Mononuclear cell (primary cell): ENCODE measurements at regions not wholly inside any gene's neighbourhood (a gene's known extent, or its start where the extent isn't known, plus 50 kb on each side); places are given as distances from the start of the nearest gene placed in this dataset.

Source experiments
- H3K27me3 ChIP-seq: 2 replicates; pipeline ENCODE4 v1.6.0; 2011; ENCODE audit warnings: low read length, control low read depth; ENCODE audit not compliant: insufficient read depth
- H3K4me1 ChIP-seq: 2 replicates; pipeline ENCODE4 v1.5.1; 2011; ENCODE audit warnings: mild to moderate bottlenecking, low read length, control low read depth; ENCODE audit not compliant: insufficient read depth
- H3K4me3 ChIP-seq: 2 replicates; pipeline ENCODE4 v1.5.1; 2011; ENCODE audit warnings: mild to moderate bottlenecking, low read length, moderate library complexity
- H3K9me3 ChIP-seq: 2 replicates; pipeline ENCODE4 v1.5.1; 2011; ENCODE audit warnings: low read depth, mild to moderate bottlenecking, control low read depth, low read length

DNA sequence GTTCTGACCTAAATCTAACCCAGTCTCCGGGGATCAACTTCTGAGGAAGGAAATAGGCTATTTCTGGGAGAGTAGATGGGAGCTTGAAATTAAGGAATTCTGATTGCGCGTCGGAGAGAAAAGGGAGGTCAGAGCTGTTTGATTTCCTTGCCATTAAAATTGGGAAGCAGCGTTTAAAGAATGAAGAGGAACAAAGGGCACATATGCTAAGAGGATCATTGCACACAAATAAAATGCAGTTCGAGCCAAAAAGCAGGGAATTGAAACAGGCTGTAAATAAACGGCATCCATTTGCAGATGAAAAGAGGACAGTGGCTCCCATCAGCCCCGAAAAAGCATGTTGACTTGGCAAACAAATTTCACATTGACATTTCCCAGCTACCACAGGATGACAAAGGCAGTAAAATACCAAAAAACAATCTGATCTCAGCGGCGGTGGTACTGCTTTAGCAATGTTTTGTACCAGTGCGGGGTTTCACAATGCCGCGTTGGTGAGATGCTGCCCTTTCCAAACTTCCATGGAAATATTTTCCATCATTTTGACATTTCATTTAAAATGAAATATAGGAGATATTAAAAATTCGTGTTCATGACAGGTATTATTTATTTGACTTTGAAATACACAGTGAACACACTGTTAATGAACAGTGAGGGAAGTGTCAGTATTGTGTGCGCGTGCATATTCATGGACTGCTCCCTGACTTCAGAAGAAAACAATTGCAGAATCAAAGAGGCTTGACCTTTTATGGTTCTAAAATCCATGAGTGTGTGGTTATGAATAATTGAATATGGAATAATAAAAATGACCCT lies 108.8 kb downstream of the SQOR start:
- no peaks in the 10 kb centered on the region for H3K4me1 ChIP-seq
- no peaks in the 10 kb centered on the region for H3K27me3 ChIP-seq
- no peaks in the 10 kb centered on the region for H3K9me3 ChIP-seq
- H3K4me3 ChIP-seq = no peak overlapping the region

DNA sequence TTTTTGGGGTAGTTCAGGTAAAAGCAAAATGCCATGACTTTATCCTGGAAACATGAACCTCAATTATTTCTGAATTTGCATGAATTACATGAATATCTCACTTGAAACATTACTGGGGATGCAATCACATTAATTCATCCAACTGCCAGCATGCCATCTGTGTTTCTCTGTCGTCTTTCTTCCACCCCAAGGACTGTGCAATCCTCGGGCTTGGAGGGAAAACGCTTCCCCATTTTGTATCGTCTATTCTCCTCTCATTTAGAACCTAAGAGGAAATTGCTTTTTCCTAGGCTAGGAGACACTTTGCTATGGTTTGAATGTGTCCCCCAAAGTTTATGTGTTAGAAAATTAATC lies 109.4 kb downstream of the SQOR start:
- Histone ChIP-seq H3K27me3 (no peaks in the 10 kb centered on the region), H3K9me3 (no peaks in the 10 kb centered on the region), H3K4me1 (no peaks in the 10 kb centered on the region)

DNA sequence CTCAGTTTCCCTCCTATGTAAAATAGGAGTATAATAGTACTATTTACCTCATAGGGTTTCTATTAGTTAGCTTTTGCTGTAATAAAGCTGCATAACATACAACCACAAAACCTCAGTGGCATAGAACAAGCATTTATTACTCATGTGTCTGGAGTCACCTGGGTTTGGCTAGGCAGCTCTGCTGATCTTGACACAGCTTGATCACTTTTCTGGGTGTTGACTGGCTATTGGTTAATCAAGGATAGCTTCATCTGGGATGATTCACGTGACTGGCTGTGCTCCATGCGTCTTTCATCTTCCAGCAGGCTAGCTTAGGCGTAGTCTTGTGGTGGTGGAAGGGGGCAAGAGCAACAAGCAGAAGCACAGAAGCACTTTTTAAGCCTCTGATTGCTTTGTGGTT lies 112.6 kb downstream of the SQOR start:
- Histone ChIP-seq H3K4me3 (no peak overlapping the region), H3K27me3 (no peaks in the 10 kb centered on the region), H3K9me3 (no peaks in the 10 kb centered on the region), H3K4me1 (no peaks in the 10 kb centered on the region)

More for the DNA sequence above, 109.4 kb downstream of the SQOR start:
- no peak overlapping the region for H3K4me3 ChIP-seq

DNA sequence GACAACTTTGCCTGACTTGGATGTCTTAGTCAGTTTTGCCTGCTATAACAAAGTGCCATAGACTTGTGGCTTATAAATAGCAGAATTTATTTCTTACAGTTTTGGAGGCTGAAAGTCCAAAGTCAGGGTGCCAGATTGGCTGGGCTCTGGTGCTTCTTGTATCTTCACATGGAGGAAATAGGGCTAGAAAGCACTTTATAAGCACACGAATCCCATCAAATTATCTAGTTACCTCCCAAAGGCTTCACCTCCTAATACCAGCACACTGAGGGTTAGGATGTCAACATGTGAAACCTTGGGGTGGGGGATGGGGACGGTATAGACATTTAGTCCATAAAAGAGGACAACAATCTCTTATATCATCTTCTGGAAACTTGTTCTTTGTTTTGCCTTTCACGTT lies 116.8 kb downstream of the SQOR start:
- Histone ChIP-seq H3K4me3 (no peak overlapping the region), H3K4me1 (no peaks in the 10 kb centered on the region), H3K9me3 (no peaks in the 10 kb centered on the region), H3K27me3 (no peaks in the 10 kb centered on the region)

- no peaks in the 10 kb centered on the region for H3K27me3 ChIP-seq
- H3K9me3 ChIP-seq = no peaks in the 10 kb centered on the region
- no peaks in the 10 kb centered on the region for H3K4me1 ChIP-seq
Observed at GRCh38 chr15:45759936-45760335, 125.1 kb downstream of the SQOR start.

GRCh38 chr15:45762726-45763125 lies 127.9 kb downstream of the SQOR start:
- Histone ChIP-seq H3K9me3 (no peaks in the 10 kb centered on the region), H3K4me1 (no peaks in the 10 kb centered on the region), H3K4me3 (no peak overlapping the region), H3K27me3 (no peaks in the 10 kb centered on the region)

More at GRCh38 chr15:45759936-45760335, 125.1 kb downstream of the SQOR start:
- H3K4me3 ChIP-seq = no peak overlapping the region

DNA sequence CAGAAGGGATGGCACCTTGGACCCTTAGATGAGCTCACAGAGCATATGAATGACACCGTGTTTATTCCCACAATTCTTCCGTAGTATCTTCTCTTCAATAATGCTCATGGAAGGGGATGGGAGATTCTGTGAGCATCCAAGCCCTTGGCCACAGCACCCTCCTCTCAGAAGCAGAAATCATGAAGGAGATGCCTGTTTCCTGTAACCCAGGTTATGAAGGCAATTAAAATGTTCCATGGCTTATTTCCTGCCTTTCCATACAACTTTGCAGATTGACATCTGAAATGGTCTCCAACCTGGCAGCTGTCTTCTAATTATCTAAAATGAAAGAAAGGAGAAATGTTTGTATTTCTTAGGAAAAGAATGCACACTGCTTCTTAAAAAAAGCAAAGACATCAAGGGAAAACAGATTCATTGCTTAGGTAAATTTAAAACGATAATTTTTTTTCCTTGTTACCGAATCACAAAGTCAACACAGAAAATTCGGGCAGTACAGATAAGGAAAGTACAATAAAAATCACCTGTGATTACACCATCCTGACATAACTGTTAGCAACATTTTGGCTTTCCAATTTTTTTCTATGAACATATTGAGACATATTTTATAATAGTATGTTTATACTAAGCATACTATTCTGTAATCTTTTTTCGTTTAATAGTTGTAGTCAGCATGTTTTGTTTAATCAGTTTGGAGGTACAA lies 128.5 kb downstream of the SQOR start:
- no peaks in the 10 kb centered on the region for H3K9me3 ChIP-seq

DNA sequence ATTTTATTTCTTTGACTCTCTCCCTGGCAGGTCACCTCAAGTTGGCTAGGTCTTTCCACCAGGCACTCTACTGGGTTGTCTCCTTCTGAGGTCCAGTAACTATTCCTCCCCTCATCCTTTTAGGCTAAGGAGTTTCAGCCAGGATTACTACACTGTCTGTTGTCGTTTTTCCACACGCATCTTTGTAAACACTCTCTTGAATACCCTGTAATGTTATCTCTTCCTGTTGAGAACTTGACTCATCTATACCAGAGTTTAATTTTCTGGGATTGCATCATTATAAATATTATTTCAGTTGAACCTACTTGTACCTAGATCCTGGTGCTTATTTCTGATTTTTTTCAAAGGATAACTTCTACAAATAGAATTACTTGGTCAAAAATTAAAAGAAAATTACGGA lies 138.3 kb downstream of the SQOR start:
- Histone ChIP-seq H3K9me3 (no peaks in the 10 kb centered on the region), H3K4me3 (no peak overlapping the region), H3K4me1 (no peaks in the 10 kb centered on the region), H3K27me3 (no peaks in the 10 kb centered on the region)

More for the DNA sequence above, 128.5 kb downstream of the SQOR start:
- Histone ChIP-seq H3K4me1 (no peaks in the 10 kb centered on the region), H3K4me3 (no peak overlapping the region), H3K27me3 (no peaks in the 10 kb centered on the region)

GRCh38 chr15:45776772-45777171 lies 141.9 kb downstream of the SQOR start:
- no peaks in the 10 kb centered on the region for H3K27me3 ChIP-seq
- no peak overlapping the region for H3K4me3 ChIP-seq
- H3K4me1 ChIP-seq = no peaks in the 10 kb centered on the region
- no peaks in the 10 kb centered on the region for H3K9me3 ChIP-seq

DNA sequence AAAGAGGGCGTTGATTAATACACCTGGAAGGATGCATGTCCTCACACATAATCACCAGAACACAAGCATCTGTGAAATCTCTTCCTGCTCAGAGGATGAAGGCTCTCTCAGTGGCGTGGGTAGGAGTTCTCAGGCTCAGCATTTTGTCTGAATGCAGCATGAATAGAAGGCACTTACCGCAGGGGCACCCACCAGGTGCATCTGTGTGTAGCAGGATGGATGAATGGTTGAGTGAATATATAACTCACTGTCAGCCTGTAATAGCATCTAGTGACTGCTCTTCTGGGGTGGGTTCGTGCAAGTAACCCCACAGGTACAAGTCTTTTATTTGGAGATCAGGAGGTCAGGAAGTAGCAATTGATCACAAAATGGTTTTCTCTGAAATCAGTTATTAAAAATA lies 143.0 kb downstream of the SQOR start:
- Histone ChIP-seq H3K4me3 (no peak overlapping the region), H3K4me1 (no peaks in the 10 kb centered on the region), H3K9me3 (no peaks in the 10 kb centered on the region), H3K27me3 (no peaks in the 10 kb centered on the region)

DNA sequence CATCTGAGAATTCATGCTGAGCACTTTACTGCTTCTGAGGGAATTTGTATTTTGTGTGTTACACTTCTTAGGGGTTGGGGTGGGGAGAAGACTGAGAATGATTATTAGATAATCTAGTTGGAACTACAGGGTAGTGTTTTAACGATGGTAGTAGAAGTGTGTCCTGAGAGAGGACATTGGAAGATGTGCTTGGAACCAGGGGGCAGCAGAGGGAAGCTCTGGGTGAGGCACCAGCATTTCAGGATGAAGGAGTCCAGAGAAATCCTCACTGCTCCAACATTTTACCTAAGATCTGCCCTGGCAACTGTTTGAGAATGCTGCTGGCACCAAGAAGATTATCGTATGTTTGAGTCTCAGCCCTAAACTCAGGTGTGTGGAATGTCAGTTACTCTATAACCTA lies 145.5 kb downstream of the SQOR start:
- Histone ChIP-seq H3K4me3 (no peak overlapping the region), H3K4me1 (no peaks in the 10 kb centered on the region)

GRCh38 chr15:45784656-45785055 lies 149.8 kb downstream of the SQOR start:
- Histone ChIP-seq H3K4me1 (no peaks in the 10 kb centered on the region), H3K4me3 (no peak overlapping the region), H3K27me3 (no peaks in the 10 kb centered on the region), H3K9me3 (no peaks in the 10 kb centered on the region)

More for the DNA sequence above, 145.5 kb downstream of the SQOR start:
- no peaks in the 10 kb centered on the region for H3K9me3 ChIP-seq
- no peaks in the 10 kb centered on the region for H3K27me3 ChIP-seq

DNA sequence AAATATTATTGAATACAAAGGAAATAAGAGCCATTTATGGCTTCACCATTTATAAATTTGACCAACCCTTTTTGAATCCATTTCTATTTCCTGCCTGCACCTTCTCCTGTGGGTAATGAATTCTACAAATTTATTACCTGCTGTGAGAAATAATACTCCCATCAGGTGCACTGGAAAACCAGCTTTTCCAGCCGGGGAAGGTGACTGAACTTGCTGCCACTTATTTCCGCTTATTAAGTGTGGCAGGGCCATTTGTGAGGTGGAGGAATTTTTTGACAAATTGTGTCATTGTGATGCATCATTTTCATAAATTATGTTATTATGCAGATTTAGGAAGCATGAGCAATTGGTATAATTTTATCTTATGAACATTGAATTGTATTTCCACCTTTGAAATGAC lies 151.1 kb downstream of the SQOR start:
- Histone ChIP-seq H3K4me3 (no peak overlapping the region), H3K9me3 (no peaks in the 10 kb centered on the region), H3K27me3 (no peaks in the 10 kb centered on the region), H3K4me1 (no peaks in the 10 kb centered on the region)

- no peaks in the 10 kb centered on the region for H3K27me3 ChIP-seq
- no peaks in the 10 kb centered on the region for H3K4me1 ChIP-seq
- no peaks in the 10 kb centered on the region for H3K9me3 ChIP-seq
- H3K4me3 ChIP-seq = no peak overlapping the region
Observed at GRCh38 chr15:45790325-45790943, 155.6 kb downstream of the SQOR start.

GRCh38 chr15:45794304-45794703 lies 159.5 kb downstream of the SQOR start:
- no peaks in the 10 kb centered on the region for H3K9me3 ChIP-seq
- H3K4me1 ChIP-seq = no peaks in the 10 kb centered on the region
- H3K4me3 ChIP-seq = no peak overlapping the region
- no peaks in the 10 kb centered on the region for H3K27me3 ChIP-seq
